ENCODE measurements at regions not wholly inside any gene's neighbourhood (a gene's known extent, or its start where the extent isn't known, plus 50 kb on each side); places are given as distances from the start of the nearest gene placed in this dataset.

GRCh38 chr5:30108051-30108450 lies 1085.4 kb upstream of the CDH6 start:
- no peak for FAIRE-seq
- DNase-seq (ENCODE audit: insufficient read length, low spot score), result no peak

DNA sequence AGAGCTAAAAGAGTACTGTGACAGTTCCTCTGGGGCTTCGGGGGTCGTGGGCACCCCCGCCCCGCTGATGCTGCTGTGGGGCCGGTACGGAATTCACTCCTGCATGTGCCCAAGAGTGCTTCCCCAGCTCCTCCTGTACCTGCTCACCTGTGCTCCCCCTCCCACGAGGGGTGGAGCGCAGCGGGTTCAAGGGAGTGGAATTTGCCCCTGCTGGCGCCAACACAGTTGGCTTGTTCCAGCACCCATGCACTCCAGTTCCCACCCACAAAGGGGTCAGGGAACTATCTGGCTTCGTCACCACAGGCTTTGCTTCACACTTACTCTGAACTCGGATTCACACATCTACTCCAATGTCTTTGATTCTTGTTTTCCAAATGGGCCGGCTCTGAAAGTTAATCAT lies 1086.9 kb upstream of the CDH6 start:
- FAIRE-seq (no peak), DNase-seq (ENCODE audit: insufficient read length, low spot score) (no peak)

DNA sequence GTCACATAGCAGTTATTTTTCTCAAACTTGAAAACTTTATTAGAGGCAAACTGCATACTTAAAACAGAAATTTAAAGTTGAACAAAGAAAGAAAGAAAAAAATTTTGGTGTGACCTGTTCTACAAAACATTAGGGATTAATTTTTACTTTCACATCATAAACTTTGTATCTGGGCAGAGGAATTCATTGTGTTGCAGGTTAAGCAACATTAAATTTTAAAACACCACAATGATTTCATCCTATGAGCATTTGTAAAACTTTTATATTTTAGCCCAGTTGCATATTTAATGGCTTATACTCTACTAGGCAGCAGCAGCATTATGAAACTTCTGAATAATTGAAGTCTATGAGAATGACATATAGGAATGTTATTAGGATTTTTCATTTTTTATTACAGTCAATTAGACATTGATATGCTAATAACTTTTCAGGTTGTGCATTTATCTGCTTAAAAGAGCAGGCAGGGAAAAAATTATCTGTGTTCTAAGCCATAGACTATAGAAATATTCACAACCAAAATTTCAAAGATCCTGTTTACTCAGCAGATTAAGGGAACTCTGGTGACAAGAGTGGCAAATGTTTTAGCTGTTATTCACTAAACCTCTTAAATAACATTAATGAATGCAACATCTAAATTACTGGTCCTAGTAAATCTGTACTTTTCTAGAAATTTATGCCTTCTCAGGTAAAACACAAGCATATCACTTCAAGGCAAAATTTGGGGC lies 1088.5 kb upstream of the CDH6 start:
- FAIRE-seq (no peak), DNase-seq (ENCODE audit: insufficient read length, low spot score) (no peak)

GRCh38 chr5:30103452-30104202 lies 1089.9 kb upstream of the CDH6 start:
- no peak for FAIRE-seq
- peak; percentile 40 for DNase-seq (ENCODE audit: insufficient read length, low spot score)

- FAIRE-seq, result no peak
- DNase-seq (ENCODE audit: insufficient read length, low spot score), result peak; percentile 31
Measured at GRCh38 chr5:30103052-30103451, 1090.4 kb upstream of the CDH6 start.

- FAIRE-seq (no peak), DNase-seq (ENCODE audit: insufficient read length, low spot score) (no peak)
Measured at GRCh38 chr5:30102185-30102584, 1091.3 kb upstream of the CDH6 start.

GRCh38 chr5:30100929-30101328 lies 1092.6 kb upstream of the CDH6 start:
- DNase-seq (ENCODE audit: insufficient read length, low spot score) (no peak), FAIRE-seq (no peak)

DNA sequence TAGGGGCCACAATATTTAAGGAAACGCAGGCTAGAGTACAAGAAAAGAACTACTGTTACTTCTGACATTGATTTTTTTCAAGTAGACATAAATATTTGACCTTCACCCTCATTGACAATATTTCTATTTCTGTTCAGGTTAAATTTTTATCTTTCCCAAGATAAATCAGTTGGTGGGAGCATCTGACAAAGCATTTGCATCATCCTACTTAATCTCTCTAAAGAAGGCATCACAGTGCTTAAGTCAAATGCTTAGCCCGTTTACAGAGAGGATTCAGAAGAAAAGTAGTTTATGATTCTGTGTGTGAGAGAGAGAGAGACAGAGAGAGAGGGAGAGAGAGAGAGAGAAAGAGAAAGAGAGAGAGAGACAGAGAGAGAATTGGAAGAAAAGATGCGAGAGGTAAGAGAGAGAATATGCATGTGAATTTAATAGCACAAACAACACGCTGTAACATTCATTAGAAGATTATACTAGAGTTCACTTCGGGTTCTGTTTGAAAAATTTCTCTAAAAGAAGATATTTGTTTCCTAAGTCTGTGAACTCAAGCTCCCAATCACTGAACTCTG lies 1093.3 kb upstream of the CDH6 start:
- FAIRE-seq (no peak), DNase-seq (ENCODE audit: insufficient read length, low spot score) (peak; percentile 7)

- FAIRE-seq (peak; percentile 80), DNase-seq (ENCODE audit: insufficient read length, low spot score) (peak; percentile 55)
Measured at GRCh38 chr5:30099634-30100033, 1093.9 kb upstream of the CDH6 start.

DNA sequence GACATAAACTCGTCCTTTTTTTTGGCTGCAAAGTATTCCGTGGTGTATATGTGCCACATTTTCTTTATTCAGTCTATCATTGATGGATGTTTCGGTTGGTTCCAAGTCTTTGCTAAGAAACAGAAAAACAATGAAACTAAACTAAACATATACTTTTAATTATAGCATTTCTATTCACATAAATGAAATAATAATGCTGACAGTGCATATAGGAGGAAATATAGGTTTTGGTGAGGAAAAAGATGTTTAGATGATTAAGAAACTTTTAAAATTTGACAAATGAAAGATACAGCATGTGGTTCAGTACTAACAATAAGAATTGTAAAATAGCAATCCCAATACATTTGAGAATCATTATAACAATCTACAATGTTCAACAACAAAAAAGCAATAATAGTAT lies 1094.5 kb upstream of the CDH6 start:
- no peak for FAIRE-seq
- DNase-seq (ENCODE audit: insufficient read length, low spot score), result no peak

DNA sequence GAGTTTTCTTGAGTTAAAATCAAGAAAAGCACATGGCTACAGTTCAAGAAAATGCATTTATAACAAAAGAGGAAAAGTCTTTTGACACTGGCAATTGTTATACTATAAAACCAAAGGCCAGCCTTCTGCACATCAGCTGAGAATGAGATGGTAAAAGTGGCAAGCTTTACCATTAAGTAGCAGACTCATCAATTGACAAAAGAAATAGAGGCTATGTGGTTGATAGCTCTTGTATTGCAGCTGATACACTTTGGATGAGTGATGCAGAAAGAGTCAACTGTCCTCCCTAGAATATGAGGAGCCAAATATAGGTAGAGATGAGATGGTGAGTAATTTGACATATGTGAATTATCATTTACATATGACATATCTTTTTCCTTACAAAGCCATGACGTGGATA lies 1100.9 kb upstream of the CDH6 start:
- FAIRE-seq (peak; percentile 59), DNase-seq (ENCODE audit: insufficient read length, low spot score) (no peak)

DNA sequence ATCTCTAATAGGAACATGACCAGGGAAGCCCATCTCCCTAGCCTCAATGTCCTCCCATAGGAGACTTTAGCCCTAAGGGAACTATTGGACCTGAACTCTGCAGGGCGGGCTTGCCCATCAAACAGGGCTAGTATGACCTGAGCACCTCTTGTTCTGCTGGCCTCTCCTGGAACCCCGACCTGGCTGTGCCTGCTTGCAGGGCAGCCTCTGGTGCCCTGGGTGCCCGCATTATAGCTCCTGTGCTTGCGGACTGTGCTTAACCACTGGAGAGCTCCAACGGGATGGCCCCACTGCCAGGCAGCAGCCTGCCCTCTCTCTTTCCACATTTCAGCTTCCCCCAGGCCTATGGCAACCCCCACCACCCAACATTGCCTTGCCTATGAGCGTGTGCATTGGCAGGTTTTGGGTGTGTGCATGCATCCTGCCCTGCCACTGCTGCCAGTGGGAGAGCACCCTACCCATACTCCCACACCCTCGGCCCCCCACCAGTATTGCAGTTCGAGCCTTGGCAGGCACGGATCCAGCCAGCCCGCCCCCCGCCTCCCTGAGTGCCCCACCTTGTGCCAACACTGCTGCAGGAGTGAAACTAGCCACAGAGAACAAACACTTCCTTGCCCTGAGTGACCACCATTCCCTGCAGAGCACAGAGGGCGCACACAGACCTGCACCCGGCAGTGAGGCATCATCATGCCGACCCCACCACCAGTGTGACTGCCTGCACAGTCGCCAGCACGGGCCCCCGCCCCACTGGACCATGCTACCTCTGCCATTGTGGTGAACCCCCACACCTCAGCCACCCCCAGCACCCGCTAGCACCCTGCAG lies 1123.8 kb upstream of the CDH6 start:
- FAIRE-seq, result peak; percentile 38
- DNase-seq (ENCODE audit: insufficient read length, low spot score), result no peak

DNA sequence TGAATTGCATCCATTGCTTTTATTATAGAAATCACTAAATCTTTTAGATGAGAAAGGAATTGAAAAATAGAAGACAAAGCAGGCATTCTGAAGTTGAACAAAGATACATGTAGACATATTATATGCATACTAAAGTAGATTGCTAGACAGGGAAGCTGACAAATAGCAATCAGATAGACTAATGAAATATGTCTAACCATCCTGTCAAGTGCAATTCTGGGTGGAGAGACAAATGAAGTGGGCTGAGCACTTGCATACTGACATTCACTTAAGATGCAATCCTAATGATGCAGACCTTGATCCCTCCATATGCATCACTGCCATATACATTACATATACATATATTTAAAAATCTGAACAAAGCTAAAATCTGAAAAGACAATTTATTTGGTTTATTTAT lies 1130.0 kb upstream of the CDH6 start:
- FAIRE-seq (peak; percentile 28), DNase-seq (ENCODE audit: insufficient read length, low spot score) (no peak)

DNA sequence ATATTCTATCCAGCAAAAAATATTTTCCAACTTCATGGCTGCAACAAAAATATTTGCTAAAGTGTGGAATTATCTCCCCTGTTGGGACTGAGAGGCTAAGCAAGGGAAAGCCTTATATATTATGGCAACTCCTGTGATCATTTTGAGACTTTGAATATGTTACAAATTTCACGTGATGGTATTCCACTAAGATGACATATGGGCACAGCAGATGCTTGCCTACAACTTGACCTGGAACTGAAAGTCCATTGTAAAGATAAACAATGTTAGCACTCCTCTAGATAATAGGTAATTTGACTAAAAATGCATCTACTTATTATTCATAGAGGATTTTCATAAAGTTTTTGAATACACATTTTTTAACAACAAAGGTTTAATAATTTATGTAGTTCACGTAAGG lies 1141.5 kb upstream of the CDH6 start:
- FAIRE-seq, result no peak
- no peak for DNase-seq (ENCODE audit: insufficient read length, low spot score)

- DNase-seq (ENCODE audit: insufficient read length, low spot score) (no peak), FAIRE-seq (peak; percentile 72)
Measured at GRCh38 chr5:30050056-30050815, 1143.2 kb upstream of the CDH6 start.

- DNase-seq (ENCODE audit: insufficient read length, low spot score) (no peak), FAIRE-seq (peak; percentile 75)
Measured at GRCh38 chr5:30042677-30043076, 1150.8 kb upstream of the CDH6 start.

- no peak for FAIRE-seq
- DNase-seq (ENCODE audit: insufficient read length, low spot score), result no peak
Measured at GRCh38 chr5:30041831-30042385, 1151.6 kb upstream of the CDH6 start.

- FAIRE-seq, result no peak
- no peak for DNase-seq (ENCODE audit: insufficient read length, low spot score)
Measured at GRCh38 chr5:30041291-30041690, 1152.2 kb upstream of the CDH6 start.

- DNase-seq (ENCODE audit: insufficient read length, low spot score) (peak; percentile 72), FAIRE-seq (peak; percentile 95)
Measured at GRCh38 chr5:30040488-30041118, 1152.9 kb upstream of the CDH6 start.

DNA sequence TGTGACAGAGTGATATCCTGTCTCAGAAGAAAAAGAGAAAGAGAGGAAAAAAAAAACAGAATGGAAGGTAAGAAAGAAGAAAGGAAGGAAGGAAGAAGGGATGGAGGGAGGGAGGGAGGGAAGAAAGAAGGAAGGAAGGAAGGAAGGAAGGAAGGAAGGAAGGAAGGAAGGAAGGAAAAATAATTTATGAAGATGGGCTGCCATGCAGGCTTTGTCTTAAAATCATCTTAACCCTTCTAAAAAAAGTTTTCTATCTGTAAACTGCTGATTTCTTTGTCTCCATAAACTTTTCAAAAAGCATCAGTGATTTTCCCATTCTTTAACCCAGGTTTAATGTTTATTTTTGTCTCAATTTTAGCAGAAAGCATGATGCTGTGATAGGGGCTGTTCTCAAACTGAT lies 1154.1 kb upstream of the CDH6 start:
- no peak for DNase-seq (ENCODE audit: insufficient read length, low spot score)

More for the DNA sequence above, 1154.1 kb upstream of the CDH6 start:
- FAIRE-seq, result no peak
